ENCODE measurements at regions not wholly inside any gene's neighbourhood (a gene's known extent, or its start where the extent isn't known, plus 50 kb on each side); places are given as distances from the start of the nearest gene placed in this dataset.

DNA sequence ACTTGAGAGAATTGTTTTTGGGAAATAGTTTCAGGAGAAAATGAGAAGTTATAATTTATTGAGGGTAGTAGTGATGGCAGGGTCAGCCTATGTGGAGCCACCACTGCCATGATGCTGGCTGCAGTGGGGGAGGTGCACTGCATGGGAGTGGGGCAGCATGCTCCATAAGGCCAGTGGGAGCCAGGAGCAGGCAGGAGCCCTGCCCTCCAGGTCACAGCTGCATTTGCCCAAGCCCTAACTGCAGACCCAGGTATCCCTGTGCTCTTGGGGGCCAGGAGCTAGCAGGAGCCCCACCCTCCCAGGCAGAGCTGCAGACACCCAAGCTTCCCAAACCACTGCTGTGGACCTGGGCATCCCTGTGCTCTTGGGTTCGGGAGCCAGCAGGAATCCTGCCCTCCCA lies 757.3 kb upstream of the CRIM1 start:
- CTCF ChIA-PET (ENCODE audit: unreplicated experiment): no interaction called here
- H3K4me3 ChIP-seq (ENCODE audit: low read depth, low read length, poor library complexity, severe bottlenecking): no peak overlapping the region
- intact Hi-C loops (cut with micrococcal nuclease; ENCODE audit: unreplicated experiment): no loop called here
- no peaks in the 10 kb centered on the region for H3K4me1 ChIP-seq (ENCODE audit: insufficient read depth, low read length, poor library complexity, severe bottlenecking)
- H4K20me1 ChIP-seq (ENCODE audit: insufficient read depth, low read length): no peaks in the 10 kb centered on the region
- H3K36me3 ChIP-seq (ENCODE audit: insufficient read depth, low read length): no peaks in the 10 kb centered on the region
- no peak overlapping the region for H3K27ac ChIP-seq (ENCODE audit: low read depth, low read length, poor library complexity, severe bottlenecking)
- BruUV-seq (replicated peaks): no TSS peak
- DNase-seq (ENCODE audit: low spot score): no peak
- POLR2A ChIA-PET: interaction anchor here (0.6 kb wide), 1 partner anchor 425 kb away, joined by 3 read pairs; no protein-coding TSS in a partner anchor
- no peaks in the 10 kb centered on the region for H3K79me2 ChIP-seq (ENCODE audit: insufficient read depth, low read depth, low read length)
- no peak overlapping the region for H3K4me2 ChIP-seq (ENCODE audit: low read length)
- TF ChIP-seq, protein P1, sequence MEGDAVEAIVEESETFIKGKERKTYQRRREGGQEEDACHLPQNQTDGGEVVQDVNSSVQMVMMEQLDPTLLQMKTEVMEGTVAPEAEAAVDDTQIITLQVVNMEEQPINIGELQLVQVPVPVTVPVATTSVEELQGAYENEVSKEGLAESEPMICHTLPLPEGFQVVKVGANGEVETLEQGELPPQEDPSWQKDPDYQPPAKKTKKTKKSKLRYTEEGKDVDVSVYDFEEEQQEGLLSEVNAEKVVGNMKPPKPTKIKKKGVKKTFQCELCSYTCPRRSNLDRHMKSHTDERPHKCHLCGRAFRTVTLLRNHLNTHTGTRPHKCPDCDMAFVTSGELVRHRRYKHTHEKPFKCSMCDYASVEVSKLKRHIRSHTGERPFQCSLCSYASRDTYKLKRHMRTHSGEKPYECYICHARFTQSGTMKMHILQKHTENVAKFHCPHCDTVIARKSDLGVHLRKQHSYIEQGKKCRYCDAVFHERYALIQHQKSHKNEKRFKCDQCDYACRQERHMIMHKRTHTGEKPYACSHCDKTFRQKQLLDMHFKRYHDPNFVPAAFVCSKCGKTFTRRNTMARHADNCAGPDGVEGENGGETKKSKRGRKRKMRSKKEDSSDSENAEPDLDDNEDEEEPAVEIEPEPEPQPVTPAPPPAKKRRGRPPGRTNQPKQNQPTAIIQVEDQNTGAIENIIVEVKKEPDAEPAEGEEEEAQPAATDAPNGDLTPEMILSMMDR (conservative IDR thresholded peaks at IDR 0.05; ENCODE audit: low read length): no peak
- no peak for TF ChIP-seq EZH2phosphoT487 (IDR thresholded peaks at IDR 0.05; ENCODE audit: borderline replicate concordance, low read depth, low read length)
- H3K9me2 ChIP-seq (ENCODE audit: insufficient read depth, low read length): no peaks in the 10 kb centered on the region
- H2AFZ ChIP-seq (ENCODE audit: low read length): no peak overlapping the region
- H3K9me3 ChIP-seq (ENCODE audit: low read length): no peaks in the 10 kb centered on the region

- no peak overlapping the region for H3K27ac ChIP-seq (ENCODE audit: low read depth, low read length, poor library complexity, severe bottlenecking)
- no peak overlapping the region for H3K4me2 ChIP-seq (ENCODE audit: low read length)
- H4K20me1 ChIP-seq (ENCODE audit: insufficient read depth, low read length): no peaks in the 10 kb centered on the region
- no peaks in the 10 kb centered on the region for H3K36me3 ChIP-seq (ENCODE audit: insufficient read depth, low read length)
- H3K9me2 ChIP-seq (ENCODE audit: insufficient read depth, low read length): no peaks in the 10 kb centered on the region
- H3K79me2 ChIP-seq (ENCODE audit: insufficient read depth, low read depth, low read length): no peaks in the 10 kb centered on the region
- H3K4me1 ChIP-seq (ENCODE audit: insufficient read depth, low read length, poor library complexity, severe bottlenecking): no peaks in the 10 kb centered on the region
- no TSS peak for BruUV-seq (replicated peaks)
- intact Hi-C loops (cut with micrococcal nuclease; ENCODE audit: unreplicated experiment): no loop called here
- ChIA-PET CTCF (ENCODE audit: unreplicated experiment) (no interaction called here), POLR2A (no interaction called here)
- no peak overlapping the region for H3K4me3 ChIP-seq (ENCODE audit: low read depth, low read length, poor library complexity, severe bottlenecking)
- H3K9me3 ChIP-seq (ENCODE audit: low read length): peaks cover under 1% of the 10 kb centered on the region; the same call in 1 of the 2 replicates
- H2AFZ ChIP-seq (ENCODE audit: low read length): no peak overlapping the region
- DNase-seq (ENCODE audit: low spot score): no peak
- TF ChIP-seq, protein P1 (conservative IDR thresholded peaks at IDR 0.05; ENCODE audit: low read length): no peak
- TF ChIP-seq EZH2phosphoT487 (IDR thresholded peaks at IDR 0.05; ENCODE audit: borderline replicate concordance, low read depth, low read length): no peak
Measured at GRCh38 chr2:35591886-35592285, 763.7 kb upstream of the CRIM1 start.

- no peak overlapping the region for H2AFZ ChIP-seq (ENCODE audit: low read length)
- no peak overlapping the region for H3K4me2 ChIP-seq (ENCODE audit: low read length)
- H4K20me1 ChIP-seq (ENCODE audit: insufficient read depth, low read length): no peaks in the 10 kb centered on the region
- H3K9me2 ChIP-seq (ENCODE audit: insufficient read depth, low read length): no peaks in the 10 kb centered on the region
- BruUV-seq (replicated peaks): no TSS peak
- H3K79me2 ChIP-seq (ENCODE audit: insufficient read depth, low read depth, low read length): no peaks in the 10 kb centered on the region
- POLR2A ChIA-PET: no interaction called here
- TF ChIP-seq, protein P1 (conservative IDR thresholded peaks at IDR 0.05; ENCODE audit: low read length): no peak
- no peak for TF ChIP-seq EZH2phosphoT487 (IDR thresholded peaks at IDR 0.05; ENCODE audit: borderline replicate concordance, low read depth, low read length)
- DNase-seq (ENCODE audit: low spot score): peak; percentile 14
- no peaks in the 10 kb centered on the region for H3K4me1 ChIP-seq (ENCODE audit: insufficient read depth, low read length, poor library complexity, severe bottlenecking)
- H3K9me3 ChIP-seq (ENCODE audit: low read length): peaks cover 14% of the 10 kb centered on the region; the same call in 1 of the 2 replicates
- H3K36me3 ChIP-seq (ENCODE audit: insufficient read depth, low read length): no peaks in the 10 kb centered on the region
- CTCF ChIA-PET (ENCODE audit: unreplicated experiment): no interaction called here
- intact Hi-C loops (cut with micrococcal nuclease; ENCODE audit: unreplicated experiment): no loop called here
- H3K4me3 ChIP-seq (ENCODE audit: low read depth, low read length, poor library complexity, severe bottlenecking): no peak overlapping the region
- H3K27ac ChIP-seq (ENCODE audit: low read depth, low read length, poor library complexity, severe bottlenecking): no peak overlapping the region
Measured at GRCh38 chr2:35585972-35586371, 769.6 kb upstream of the CRIM1 start.

All from OCI-LY7 (cell line).